ENCODE measurements at regions not wholly inside any gene's neighbourhood (a gene's known extent, or its start where the extent isn't known, plus 50 kb on each side); places are given as distances from the start of the nearest gene placed in this dataset.
A peak's percentile ranks its signal among the peaks of the same experiment; 100 is the strongest.

- TF ChIP-seq CTCF (IDR thresholded peaks at IDR 0.05) (peak; percentile 48 to 78 (median 68)), POLR2A (IDR thresholded peaks at IDR 0.05) (no peak), EP300 (IDR thresholded peaks at IDR 0.05) (no peak)
Observed at GRCh38 chr9:105881654-105882349, 187.5 kb downstream of the TMEM38B start.
